ENCODE measurements at regions not wholly inside any gene's neighbourhood (a gene's known extent, or its start where the extent isn't known, plus 50 kb on each side); places are given as distances from the start of the nearest gene placed in this dataset.
A peak's percentile ranks its signal among the peaks of the same experiment; 100 is the strongest.
"Not testable (repeated sequence)": the region's sequence is repeated elsewhere in the genome, so short reads cannot be mapped to it uniquely, and the experiment has no call there.

DNA sequence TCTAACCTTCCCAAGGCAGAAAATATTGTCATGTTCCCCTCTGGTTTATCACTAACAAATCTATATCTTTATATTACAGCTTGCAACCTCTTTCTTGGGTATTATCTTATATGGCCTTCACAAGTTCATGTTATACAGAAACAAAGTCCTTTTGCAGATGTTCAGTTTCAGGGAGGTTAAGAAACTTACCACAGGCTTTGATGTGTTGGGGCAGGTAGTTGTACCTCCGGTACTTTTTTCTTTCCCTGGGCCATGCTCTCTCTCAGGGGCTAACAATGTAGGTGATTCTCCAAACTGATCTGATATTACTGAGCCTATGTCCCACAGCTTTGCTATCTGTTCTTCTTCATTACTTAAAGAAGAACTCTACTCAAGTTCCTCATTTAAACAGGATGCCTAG is 548.9 kb upstream of the SYT4 start:
- no peak for DNase-seq
- intact Hi-C loops (cut with DNase I): no loop called here
- no peak for ATAC-seq (ENCODE audit: poor library complexity)

DNA sequence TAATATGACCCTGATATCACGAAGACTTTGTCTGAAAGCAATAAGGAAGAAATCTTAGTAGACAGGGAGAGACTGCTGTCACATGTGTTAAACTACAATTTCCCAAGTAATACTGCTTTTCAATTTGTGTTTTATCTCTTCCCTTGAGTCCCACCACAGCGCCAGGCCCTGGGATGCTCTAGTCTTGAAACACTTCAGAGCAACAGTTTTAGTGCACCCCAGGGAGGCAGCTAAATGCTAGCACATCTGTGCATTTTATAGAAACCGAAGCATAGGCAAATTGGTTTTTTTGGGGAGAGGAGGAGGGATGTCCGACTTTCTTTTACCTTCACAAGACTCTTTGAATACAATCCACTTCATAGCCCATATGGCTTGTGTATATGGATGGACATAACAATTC is 550.0 kb upstream of the SYT4 start:
- intact Hi-C loops (cut with DNase I): no loop called here
- no peak for DNase-seq
- no peak for ATAC-seq (ENCODE audit: poor library complexity)

DNA sequence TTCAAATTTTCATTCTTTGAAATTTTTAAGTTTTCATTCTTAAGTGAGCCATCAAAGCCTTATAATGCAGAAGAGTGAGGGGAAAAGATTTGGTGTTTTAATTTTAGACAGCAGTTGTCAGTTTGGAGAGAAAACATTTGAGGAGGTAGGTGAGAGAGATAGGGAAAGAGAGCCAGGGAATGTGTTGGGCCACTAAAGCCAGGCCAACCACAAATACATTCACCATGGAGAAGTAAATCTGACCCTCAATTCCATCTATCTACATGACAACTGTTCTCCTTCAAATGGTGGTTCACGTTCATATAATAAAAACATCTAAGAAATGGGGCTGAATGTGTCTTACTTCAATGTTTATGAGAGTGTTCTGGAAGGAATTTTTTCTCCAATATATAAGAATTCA is 553.0 kb upstream of the SYT4 start:
- intact Hi-C loops (cut with DNase I): no loop called here
- ATAC-seq (ENCODE audit: poor library complexity) (peak; percentile 75), DNase-seq (no peak)

DNA sequence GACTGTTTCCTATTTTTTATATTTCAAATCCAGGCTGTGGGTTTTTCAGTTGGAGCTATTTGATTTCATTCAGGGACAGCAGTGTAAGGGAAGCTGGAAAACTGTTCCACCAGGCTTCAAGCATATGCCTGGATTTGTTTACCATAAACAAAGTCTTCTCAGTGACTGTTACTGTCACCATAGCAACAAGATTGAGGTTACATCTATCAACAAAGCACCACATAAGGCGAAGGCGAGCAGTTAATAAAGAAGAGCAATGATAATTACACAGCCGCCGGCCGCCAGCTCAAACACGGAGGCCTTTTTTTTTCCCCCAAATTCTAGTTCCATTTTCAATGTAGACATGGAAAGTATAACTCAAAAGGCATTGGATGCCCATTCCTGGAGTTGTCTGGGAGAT is 553.7 kb upstream of the SYT4 start:
- DNase-seq (peak; percentile 25), ATAC-seq (ENCODE audit: poor library complexity) (peak; percentile 94)
- intact Hi-C loops (cut with DNase I): no loop called here

DNA sequence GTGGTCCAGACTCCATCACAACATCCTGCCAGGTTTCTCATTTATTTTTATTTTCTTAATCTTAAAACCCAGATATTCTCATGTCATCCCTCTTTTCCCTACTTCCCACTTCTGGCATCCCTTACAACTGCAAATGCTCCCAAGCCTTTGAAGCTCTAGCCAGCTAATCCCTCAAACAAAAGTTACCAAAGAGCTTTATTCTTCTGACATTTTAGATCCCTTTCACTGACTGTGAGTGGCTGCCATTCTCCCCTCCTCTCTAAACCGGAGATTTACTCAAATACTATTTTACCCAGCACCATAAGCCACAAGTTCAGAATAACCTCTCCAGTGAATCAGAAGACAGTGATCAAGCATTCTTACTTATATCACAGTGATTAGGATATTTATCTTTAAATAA is 569.0 kb upstream of the SYT4 start:
- ATAC-seq (ENCODE audit: poor library complexity) (no peak), DNase-seq (no peak)
- intact Hi-C loops (cut with DNase I): no loop called here

GRCh38 chr18:43847164-43848091 is 570.1 kb upstream of the SYT4 start:
- intact Hi-C loops (cut with DNase I): no loop called here
- ATAC-seq (ENCODE audit: poor library complexity): no peak
- DNase-seq: no peak

DNA sequence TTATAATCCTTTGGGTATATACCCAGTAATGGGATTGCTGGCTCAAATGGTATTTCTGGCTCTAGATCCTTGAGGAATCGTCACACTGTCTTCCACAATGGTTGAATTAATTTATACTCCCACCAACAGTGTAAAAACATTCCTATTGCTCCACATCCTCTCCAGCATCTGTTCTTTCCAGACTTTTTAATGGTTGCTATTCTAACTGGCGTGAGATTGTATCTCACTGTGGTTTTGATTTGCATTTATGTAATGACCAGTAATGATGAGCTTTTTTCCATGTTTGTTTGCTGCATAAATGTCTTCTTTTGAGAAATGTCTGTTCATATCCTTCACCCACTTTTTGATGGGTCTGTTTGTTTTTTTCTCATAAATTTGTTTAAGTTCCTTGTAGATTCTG is 572.5 kb upstream of the SYT4 start:
- DNase-seq; intact Hi-C loops (cut with DNase I); ATAC-seq (ENCODE audit: poor library complexity): not testable (repeated sequence)

- intact Hi-C loops (cut with DNase I): no loop called here
- no peak for ATAC-seq (ENCODE audit: poor library complexity)
Observed at GRCh38 chr18:43855376-43855775, 578.1 kb upstream of the SYT4 start.

GRCh38 chr18:43863180-43863579 is 585.9 kb upstream of the SYT4 start:
- intact Hi-C loops (cut with DNase I): no loop called here
- no peak for DNase-seq
- peak; percentile 91 for ATAC-seq (ENCODE audit: poor library complexity)

More at GRCh38 chr18:43855376-43855775, 578.1 kb upstream of the SYT4 start:
- no peak for DNase-seq

GRCh38 chr18:43866696-43867095 is 589.4 kb upstream of the SYT4 start:
- DNase-seq: no peak
- intact Hi-C loops (cut with DNase I): no loop called here
- ATAC-seq (ENCODE audit: poor library complexity): no peak

DNA sequence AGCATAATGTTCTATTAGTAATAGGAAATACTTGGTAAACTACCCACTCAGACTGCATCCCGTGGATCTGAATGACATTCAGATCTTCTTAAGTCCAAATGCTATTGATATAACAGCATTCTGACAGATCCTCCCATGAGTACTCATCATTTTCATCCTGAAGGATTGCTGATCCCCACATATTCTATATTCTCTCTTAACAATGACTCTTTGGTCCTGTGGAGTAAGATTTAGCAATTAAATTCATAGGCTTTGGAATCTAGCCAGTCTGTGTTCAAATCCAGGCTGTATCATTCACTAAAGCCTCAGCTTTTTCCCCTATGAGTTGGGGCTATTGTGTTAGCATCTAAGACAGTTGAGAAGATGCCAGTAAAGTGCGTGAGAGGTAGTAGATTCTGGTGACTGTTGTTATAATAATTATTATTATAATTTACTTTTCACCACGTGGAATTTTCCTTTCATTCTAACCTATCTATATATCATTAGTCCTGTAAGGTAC is 591.3 kb upstream of the SYT4 start:
- ATAC-seq (ENCODE audit: poor library complexity) (no peak), DNase-seq (no peak)
- intact Hi-C loops (cut with DNase I): no loop called here

DNA sequence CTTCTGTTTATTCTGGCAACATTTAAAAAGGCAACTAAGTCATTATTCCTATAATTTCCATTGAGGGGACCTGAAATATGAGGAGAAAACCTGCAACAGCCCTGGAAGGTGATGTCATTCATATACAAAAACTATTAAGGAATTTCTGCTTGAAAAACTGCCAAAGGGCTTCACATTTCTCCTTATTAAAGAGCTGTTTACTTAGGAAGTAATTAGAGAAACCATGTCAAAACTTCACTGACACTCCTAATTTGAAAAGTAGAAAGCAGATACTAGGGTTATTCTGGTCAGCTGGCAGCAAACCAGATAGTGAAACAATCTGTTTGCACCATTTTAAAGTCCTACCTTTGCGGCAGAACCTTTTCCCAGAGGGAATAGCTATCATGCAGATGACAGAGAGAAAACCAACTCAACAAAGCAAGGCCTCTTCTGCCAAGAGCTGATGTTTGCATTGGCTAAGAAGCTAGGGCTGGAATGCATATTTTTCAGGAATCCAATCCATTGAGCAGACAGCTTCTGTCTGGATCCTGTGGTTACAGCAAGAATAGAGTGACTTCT is 592.2 kb upstream of the SYT4 start:
- DNase-seq (no peak), ATAC-seq (ENCODE audit: poor library complexity) (no peak)
- intact Hi-C loops (cut with DNase I): no loop called here

- DNase-seq (no peak), ATAC-seq (ENCODE audit: poor library complexity) (no peak)
- intact Hi-C loops (cut with DNase I): no loop called here
Observed at GRCh38 chr18:43870626-43871025, 593.3 kb upstream of the SYT4 start.

DNA sequence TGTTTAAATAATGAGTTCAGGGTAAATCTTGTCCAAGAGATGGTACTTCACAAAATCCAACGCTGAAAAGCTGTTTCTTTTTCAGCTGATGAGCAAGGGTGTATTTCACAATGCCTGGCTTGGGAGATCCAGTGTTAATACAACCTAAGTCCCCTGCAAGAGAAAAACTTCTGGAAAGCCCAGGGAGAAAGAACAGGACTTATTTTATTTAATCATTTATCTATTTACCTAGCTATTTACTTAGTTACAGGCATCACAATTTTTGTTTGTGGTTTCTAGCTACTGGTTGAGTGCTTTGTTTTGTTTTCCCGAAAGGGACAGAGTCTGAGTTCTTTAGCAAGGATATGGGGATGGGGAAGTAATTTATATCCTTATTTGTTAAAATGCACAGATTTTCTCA is 598.2 kb upstream of the SYT4 start:
- DNase-seq (no peak), ATAC-seq (ENCODE audit: poor library complexity) (no peak)
- intact Hi-C loops (cut with DNase I): no loop called here

- intact Hi-C loops (cut with DNase I): no loop called here
- DNase-seq: no peak
- ATAC-seq (ENCODE audit: poor library complexity): no peak
Observed at GRCh38 chr18:43876286-43876685, 599.0 kb upstream of the SYT4 start.

GRCh38 chr18:43876748-43877147 is 599.5 kb upstream of the SYT4 start:
- DNase-seq (no peak), ATAC-seq (ENCODE audit: poor library complexity) (no peak)
- intact Hi-C loops (cut with DNase I): no loop called here

GRCh38 chr18:43877616-43878321 is 600.5 kb upstream of the SYT4 start:
- ATAC-seq (ENCODE audit: poor library complexity) (no peak), DNase-seq (no peak)
- intact Hi-C loops (cut with DNase I): no loop called here

- no peak for DNase-seq
- intact Hi-C loops (cut with DNase I): no loop called here
- ATAC-seq (ENCODE audit: poor library complexity): no peak
Observed at GRCh38 chr18:43879415-43879814, 602.1 kb upstream of the SYT4 start.

DNA sequence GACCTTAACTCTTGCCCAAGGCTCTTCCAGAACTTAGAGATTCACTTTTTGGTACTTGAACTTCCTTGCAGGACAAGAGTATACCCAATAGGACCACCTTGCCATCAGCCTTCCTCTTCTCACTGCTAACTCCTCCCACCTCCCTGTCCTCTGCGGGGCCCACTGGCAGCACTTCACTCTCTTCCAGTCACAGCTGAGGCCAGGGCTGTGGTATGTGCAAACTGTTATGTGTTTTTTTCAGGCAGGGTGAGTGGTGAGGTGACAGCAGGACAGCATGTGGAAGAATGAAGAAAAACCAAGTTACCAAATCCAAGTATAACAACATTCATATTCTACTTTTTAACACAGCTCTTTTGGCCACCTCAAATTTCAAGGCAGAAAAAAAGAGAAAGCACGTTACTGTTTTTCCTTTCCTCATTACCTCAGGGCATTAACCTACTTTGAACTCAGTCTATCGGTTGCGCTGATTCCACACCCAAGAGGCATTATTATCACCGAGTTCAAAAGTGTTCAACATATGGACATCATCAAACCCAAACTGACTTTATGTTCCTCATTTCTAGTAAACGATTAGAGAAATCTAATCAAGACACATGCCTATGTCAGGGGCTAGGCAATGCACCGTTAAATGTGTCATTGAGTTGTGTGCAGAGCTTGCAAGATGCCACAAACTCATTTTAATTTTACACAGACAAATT is 605.2 kb upstream of the SYT4 start:
- intact Hi-C loops (cut with DNase I): no loop called here
- ATAC-seq (ENCODE audit: poor library complexity): peak; percentile 92
- DNase-seq: peak; percentile 40

All from Right ventricle myocardium superior (tissue), 1 donor.